DOHH2 (cell line): ENCODE measurements at regions not wholly inside any gene's neighbourhood (a gene's known extent, or its start where the extent isn't known, plus 50 kb on each side); places are given as distances from the start of the nearest gene placed in this dataset.

Experiments
- EZH2phosphoT487 ChIP-seq: fragments of 200-600 bp; sonication (generic); IDR thresholded peaks from 2 replicates; pipeline ENCODE4 v1.6.1; 2017; ENCODE audit warnings: borderline replicate concordance, mild to moderate bottlenecking, antibody characterized with exemption, low read length, moderate library complexity, mixed read lengths
- TF ChIP-seq, protein P1 (sequence below): fragments of 200-600 bp; sonication (generic); IDR thresholded peaks from one replicate; pipeline ENCODE4 v1.5.1; 2014; ENCODE audit warnings: antibody characterized with exemption, mild to moderate bottlenecking, low read depth, low read length; ENCODE audit not compliant: poor library complexity, severe bottlenecking

DNA sequence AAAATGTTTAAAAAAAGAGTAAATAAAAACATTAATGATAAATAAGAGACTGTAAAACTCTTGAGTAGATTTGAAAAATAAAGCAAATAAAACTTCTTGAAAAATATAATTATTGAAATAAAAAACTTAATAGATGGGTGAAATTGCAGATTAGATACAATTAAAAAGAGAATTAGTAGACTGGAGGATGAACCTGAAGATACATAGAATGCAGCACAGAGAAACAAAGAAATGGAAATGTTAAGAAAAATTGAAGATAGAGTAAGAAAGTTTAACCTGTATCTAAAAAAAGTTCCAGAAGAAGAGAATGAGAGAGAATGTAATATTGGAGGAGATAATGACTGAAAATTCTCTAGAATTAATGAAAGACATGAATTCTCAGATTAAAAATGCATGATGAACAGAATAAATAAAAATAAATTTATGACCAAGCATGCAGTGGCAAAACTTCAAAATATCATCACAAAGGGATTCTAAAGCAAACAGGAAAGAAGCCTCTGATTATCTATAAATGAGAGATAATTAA lies 438.1 kb upstream of the CLINT1 start:
- TF ChIP-seq, protein P1, sequence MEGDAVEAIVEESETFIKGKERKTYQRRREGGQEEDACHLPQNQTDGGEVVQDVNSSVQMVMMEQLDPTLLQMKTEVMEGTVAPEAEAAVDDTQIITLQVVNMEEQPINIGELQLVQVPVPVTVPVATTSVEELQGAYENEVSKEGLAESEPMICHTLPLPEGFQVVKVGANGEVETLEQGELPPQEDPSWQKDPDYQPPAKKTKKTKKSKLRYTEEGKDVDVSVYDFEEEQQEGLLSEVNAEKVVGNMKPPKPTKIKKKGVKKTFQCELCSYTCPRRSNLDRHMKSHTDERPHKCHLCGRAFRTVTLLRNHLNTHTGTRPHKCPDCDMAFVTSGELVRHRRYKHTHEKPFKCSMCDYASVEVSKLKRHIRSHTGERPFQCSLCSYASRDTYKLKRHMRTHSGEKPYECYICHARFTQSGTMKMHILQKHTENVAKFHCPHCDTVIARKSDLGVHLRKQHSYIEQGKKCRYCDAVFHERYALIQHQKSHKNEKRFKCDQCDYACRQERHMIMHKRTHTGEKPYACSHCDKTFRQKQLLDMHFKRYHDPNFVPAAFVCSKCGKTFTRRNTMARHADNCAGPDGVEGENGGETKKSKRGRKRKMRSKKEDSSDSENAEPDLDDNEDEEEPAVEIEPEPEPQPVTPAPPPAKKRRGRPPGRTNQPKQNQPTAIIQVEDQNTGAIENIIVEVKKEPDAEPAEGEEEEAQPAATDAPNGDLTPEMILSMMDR, result no peak
- no peak for TF ChIP-seq EZH2phosphoT487
